ENCODE measurements at regions not wholly inside any gene's neighbourhood (a gene's known extent, or its start where the extent isn't known, plus 50 kb on each side); places are given as distances from the start of the nearest gene placed in this dataset.
"Not testable (repeated sequence)": the region's sequence is repeated elsewhere in the genome, so short reads cannot be mapped to it uniquely, and the experiment has no call there.

DNA sequence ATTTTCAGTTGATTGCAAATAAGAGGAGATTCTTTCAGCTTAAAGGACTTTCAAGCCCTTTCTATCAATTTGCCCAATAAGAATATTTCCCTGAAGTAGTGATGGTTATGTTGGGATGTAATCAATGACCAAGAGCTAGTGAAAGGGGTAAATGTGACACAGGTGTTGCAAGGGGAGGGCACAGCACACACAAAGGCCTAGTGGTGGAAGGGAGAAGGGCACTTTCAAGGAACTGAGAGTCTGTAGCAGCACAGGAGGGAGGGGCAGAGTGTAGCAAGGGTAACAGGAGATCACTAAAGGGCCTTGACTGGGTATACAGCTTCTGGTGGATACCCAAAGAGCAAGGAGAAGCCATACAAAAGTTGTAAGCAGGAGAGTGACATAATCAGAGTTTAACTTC is 217.8 kb upstream of the ARHGEF26 start:
- no peak for DNase-seq

DNA sequence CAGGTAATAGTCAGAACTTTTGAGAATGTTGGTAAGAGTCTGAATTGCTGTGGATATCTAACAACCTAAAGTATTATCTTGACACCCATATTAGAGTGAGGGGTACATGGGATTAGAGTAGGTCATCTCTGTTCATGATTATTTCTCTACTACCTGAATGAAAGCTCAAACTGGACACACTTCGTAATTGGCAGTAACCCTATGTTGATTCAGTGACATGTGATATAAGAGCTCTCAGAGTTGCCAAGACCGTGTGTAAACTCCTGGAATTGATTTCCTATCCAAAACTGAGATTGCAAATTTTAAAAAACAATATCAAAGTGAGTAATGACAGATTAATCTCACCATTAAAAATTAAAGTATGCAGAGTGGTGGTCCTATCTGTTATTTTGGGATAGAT is 214.8 kb upstream of the ARHGEF26 start:
- no peak for DNase-seq

DNA sequence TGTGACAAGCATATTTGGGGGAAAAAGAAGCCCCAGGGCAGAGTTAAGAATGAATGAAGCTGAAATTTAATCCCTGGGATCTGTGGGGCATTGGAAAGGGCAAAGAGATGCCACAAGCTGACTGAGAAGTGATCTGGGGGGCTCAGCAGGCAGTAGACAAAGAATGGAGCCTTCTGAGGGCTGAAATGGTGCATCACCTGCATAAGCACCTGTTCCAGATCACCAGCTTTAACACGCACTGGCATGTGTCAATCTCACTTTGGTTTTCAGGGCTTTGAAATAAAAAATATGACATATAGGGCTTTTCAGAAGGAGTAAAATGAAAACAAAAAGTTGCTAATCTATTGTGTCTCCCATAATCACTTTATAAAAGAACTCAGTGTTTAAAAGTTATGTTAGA is 210.8 kb upstream of the ARHGEF26 start:
- DNase-seq, result no peak

DNA sequence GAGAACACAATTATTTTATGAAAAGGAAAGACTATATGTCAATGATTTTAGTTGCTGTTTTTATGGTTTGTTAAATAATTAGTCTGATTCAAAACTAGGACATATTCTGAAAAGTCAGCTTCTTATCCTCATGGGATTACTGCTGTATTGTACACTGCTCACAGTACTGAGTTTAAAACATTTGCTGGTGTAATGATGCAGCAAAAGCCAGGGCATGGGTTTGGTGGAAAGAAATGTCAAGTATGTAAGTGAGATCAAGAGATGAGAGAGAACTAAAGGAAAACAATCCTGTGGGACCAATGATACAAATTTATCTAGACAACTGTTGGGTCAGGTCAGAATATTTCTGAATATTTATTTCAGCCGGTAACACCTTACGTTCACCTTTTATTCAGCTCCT is 210.1 kb upstream of the ARHGEF26 start:
- no peak for DNase-seq

DNA sequence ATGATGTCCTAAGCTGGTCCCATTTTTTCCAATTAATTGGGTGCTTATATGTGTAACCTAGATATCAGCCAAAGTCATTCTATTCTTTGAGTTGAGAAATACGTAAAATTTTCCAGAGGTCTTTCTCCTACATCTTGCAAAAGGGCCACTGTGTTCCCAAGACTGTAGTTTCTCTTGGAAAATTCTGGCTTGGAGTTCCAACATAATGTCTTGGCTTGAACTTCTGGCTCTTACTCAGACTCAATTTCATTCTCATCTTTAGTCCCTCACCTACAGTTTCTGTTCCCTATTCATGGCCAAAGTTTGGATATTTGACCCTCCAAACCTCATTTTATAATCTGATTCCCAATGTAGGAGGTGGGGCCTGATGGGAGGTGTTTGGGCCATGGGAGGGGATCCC is 201.4 kb upstream of the ARHGEF26 start:
- DNase-seq, result peak; percentile 51 to 89 (median 69)

DNA sequence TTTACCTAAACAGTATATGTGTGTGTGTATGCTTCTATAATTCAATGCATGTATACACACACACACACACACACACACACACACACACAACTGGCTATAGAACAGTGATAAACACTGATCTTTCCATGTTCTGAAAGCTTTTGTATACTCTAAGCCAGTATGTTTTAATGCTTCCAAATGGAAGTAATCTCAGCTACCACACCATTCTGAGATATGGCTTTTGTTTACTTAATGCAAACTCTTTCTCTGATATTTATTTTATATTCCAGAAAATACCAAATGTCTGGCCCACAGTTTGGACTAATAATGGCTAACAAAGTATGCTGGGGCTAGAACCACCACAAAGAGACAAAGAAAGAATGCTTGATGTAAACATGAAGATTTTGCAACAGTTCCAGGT is 199.4 kb upstream of the ARHGEF26 start:
- DNase-seq, result no peak

DNA sequence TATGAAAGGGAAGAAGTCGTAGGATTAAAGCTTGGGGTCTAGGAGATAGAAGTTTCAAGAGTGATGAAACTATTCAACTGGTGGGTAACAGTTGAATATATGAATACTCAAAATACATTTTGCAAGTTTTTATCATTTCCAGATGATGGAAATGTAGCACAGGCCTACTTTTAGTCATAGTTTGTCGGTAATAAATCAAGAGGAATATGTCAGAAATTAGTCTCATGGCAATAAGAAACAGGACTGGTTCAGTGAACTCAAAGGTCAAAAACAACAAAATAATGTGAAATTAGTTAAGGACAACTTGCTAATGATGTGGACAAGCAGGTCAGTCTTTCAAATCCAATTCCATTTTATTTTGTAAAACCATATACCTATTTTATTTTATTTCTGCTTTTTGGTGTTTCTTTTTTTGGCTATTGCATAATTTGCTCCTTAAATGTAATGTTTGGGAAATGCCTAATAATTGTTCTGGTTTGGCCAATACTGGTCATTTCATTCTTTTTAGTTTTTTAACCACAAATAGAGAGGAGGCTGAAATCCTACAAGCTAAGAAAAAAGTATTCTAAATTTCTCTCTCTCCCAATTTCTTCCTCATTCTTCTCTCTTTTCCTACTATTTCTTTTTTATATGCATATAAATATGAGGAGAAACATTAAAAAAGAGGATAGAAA is 195.2 kb upstream of the ARHGEF26 start:
- DNase-seq, result peak in 2 of 3 donors; percentile 51 to 62

DNA sequence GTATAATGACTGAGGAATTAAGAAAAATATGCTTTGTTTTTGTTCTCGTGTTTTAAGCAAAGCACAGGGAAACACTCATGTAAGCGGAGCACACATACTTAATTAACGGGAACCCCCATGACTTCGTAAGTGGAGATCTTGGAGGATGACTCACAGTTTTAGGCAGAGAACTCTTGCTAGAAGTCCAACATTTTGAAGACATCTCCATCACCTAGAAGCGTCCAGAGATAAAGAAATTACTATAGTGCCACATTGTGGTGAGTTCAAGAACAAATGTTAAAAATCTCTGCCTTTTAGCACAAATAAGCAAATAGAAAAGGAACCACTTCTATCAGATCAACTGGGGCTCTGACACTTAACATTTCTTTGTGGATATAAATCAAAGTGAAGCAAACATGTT is 194.1 kb upstream of the ARHGEF26 start:
- DNase-seq, result peak; percentile 70 to 79 (median 78)

DNA sequence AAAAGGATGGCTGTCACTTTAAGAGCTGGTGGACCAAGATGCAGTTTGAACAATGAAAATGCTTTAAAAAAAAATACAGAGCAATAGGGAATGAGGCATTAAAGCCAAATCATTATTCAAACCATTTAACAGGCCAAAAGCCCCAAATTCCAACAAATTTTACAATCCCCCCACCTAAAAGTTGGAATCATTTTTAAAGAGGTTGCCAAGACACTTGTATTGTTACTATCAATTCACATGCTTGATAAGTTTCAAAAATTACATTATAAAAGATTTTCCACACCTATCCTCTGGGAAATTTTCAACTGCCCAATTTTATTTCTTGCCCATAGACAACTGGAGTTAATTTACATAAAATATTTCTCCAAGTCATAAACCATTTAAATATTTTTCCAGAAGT is 192.3 kb upstream of the ARHGEF26 start:
- DNase-seq, result peak in 2 of 3 donors; percentile 27 to 80

DNA sequence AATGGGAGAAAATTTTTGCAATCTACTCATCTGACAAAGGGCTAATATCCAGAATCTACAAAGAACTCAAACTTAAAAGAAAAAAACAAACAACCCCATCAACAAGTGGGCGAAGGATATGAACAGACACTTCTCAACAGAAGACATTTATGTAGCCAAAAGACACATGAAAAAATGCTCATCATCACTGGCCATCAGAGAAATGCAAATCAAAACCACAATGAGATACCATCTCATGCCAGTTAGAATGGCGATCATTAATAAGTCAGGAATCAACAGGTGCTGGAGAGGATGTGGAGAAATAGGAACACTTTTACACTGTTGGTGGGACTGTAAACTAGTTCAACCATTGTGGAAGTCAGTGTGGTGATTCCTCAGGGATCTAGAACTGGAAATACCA is 187.7 kb upstream of the ARHGEF26 start:
- DNase-seq, result not testable (repeated sequence)

DNA sequence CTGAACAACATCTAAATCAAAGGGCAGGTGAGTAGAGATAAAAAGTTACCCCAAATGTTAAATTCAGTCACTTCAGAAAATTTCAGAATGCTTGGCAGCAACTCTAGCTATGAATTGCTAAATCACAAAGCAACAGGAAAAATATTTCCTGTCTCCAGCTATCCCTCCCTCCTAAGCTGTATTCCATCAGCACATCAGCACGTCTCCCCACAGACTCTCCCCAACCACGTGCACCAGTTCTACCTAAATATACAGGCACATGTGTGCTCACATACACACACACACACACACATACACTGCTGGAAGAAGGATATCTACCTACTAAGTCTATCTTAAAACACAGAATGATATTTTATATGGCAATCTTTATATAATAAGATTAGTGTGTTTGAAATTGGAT is 177.1 kb upstream of the ARHGEF26 start:
- peak in 1 of 3 donors; percentile 82 for DNase-seq

DNA sequence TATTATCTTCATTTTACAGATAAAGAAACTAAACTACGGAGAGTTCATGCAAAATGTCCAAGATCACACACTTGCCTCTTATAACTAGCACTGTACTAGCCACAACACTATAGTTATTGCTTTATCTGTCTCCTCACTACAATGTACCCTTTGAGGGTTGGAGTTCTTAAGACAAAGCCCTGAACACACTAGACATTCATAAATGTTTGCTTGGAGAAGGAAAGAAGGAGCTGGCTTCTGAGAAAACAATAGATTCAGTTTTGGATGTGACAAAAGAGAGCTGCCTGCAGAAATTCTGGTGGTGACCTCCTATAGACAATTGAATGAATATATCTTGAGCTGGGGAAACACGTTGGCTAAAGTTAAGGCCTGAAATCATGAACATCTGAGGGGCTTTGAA is 169.9 kb upstream of the ARHGEF26 start:
- no peak for DNase-seq

DNA sequence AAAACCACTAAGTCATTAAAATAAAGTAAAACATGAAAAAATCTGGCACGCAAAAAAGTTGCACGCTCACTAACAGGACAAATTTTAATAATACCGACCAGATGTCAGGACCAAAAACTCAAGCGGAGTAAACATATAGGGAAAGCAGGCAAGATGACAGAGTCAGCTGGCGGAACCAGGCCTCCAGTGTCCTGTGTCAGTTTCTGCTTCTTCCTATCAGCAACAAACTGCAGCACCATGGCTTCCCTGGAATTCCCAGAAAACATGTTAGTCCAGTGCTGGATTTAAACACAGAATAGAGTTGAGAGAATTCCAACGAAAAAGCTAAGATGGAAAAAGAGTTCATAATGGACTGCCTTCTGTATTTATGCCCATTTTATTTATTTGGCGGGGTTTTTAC is 169.1 kb upstream of the ARHGEF26 start:
- DNase-seq, result peak in 1 of 3 donors; percentile 58

DNA sequence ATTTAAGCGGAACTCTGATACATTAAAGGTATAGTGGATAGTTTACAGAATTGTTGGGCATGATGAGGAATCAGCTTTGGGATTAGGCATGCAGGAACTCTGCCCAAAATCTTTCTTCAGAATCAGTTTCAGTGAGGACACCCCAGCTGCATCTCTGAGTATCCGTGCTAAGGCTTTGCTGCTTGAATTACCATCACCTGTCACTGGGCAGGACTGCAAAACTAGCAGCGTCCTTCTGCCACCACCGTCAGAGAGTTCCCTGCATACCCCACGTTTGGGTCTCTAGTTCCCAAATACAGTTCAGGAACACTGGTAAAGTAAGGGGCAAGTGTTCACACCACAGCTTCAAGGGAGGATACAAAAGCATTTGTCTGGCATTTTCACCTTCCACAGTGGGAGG is 164.6 kb upstream of the ARHGEF26 start:
- no peak for DNase-seq

DNA sequence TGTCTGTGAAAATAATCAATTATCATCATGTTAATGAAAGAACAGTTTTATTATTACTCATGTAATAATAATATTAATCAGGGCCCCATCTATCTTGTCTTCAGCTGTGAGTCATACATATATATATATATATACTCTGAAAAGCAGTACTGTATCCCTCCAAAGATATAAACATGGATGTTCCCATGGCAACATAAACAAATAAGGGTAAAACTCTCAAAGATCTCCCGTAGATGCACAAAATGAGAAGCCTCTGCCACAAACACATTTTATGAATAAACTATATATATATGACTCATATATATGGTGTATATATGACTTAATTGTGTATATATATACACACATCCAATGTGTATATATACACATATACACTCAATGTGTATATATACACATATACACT is 163.8 kb upstream of the ARHGEF26 start:
- peak in 1 of 3 donors; percentile 67 for DNase-seq

DNA sequence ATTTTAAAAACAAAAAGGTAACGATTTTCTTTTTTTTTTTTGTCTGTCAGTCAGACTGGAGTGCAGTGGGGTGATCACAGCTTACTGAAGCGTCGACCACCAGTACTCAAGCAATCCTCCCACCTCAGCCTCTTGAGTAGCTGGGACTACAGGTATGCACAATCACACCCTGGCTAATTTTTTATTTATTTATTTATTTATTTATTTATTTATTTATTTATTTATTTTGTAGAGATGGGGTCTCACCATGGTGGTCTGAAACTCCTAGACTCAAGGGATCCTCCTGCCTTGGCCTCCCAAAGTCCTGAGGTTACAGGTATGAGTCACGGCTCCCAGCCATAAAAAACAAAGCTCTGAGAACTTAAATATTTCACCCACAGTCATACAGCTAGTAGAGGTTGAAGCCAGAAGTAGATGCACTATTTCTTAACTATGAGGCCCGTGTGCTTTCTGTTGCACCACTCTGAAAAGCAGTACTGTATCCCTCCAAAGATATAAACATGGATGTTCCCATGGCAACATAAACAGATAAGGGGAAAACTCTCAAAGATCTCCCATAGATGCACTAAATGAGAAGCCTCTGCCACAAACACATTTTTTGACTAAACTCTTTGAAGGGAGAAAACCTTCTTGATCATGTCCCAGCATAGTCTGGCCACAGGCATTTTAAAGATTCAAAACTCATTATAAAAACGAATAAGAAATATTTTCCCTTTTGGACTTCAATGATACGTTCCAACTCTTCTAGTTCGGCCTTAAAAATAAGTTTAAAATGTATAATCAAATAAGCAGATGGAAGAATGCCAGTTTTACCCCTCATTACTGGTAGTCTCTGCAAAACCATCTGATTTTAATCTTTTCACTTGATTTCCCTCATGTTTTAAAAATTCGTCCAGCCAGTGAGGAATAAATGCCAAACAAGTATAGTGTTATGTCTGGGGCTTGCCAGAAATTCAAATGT is 162.3 kb upstream of the ARHGEF26 start:
- peak; percentile 66 to 88 (median 71) for DNase-seq

DNA sequence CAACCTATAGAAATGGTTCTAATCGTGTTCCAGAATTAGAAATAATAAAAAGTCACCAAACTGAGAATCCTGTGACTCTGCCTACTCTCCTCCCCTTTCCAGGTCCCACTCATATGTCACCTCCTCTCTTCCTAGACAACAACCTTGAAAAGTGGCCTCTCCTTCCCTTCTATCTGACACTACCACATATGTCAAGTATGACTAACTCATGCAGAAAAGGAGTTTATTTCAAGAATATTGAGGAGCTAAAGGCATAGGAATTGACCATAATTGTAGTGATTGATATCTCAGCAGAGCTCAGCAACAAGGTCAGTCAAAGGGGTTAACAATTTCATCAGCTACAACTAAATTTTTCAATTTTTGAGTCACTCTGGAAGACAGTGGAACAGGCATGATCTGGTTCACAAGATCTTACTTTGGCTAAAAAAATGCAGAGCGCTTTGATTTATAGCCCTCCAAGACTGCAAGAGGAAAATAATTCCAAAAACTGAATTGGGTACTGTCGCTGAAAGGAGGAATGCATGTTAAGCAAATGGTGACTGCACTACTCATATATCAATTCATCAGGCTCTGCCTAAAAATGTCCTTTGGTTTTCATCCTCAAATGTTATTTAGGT is 160.6 kb upstream of the ARHGEF26 start:
- DNase-seq, result peak in 2 of 3 donors; percentile 69 to 75

DNA sequence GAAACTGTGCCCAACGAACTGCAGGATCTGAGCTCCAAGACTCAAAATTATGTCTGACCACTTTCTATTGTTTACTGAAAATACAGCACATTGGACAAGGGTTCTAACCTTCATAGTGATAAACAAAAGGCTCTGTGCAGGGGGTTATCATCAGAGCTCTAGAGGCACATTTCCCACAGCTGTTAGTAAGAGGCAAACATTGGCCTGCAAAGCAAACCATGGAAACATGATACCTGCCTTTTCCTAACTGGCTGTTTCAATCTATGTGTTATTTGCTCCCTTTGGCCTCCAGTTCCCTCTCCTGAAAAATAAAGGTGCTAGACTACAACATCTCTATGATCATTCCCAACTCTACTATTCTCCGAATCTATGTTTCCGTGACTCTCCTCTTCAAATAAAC is 159.7 kb upstream of the ARHGEF26 start:
- peak in 1 of 3 donors; percentile 55 for DNase-seq

DNA sequence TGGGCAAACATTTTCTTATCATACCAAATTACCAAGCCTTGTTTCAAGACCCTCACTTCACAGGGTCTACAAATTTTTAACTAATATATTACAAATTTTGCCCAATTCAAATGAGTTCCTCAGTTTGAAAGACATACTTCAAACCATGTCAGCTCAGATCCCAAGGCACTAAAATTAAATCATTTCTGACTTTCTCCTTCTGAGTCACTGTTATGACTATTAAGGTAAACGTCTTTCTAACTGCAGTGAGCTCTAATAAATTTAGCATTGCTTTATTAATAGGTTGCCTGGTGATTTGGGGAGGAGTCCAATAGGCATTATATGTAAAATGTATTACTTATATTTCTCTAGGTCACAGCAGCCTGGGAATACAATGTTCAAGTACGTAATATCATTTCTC is 158.2 kb upstream of the ARHGEF26 start:
- no peak for DNase-seq

DNA sequence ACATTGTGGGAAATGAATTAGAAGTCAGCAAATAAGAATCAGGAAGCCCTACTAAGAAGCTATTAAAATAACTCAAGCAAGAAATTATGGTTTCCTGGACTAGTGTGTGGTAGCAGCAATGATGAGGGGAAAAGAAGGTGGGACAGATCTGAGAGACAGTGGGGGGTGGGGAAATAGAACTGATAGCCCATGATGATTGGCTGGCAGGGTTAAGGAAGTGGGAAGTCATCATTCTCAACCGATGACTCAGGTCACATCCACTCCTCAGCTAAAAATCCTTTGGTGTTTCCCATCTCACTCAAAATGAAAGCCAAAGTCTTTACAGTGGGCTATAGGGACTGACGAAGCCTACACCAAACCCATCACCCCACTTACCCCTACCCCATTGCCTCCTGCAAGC is 153.9 kb upstream of the ARHGEF26 start:
- no peak for DNase-seq

DNA sequence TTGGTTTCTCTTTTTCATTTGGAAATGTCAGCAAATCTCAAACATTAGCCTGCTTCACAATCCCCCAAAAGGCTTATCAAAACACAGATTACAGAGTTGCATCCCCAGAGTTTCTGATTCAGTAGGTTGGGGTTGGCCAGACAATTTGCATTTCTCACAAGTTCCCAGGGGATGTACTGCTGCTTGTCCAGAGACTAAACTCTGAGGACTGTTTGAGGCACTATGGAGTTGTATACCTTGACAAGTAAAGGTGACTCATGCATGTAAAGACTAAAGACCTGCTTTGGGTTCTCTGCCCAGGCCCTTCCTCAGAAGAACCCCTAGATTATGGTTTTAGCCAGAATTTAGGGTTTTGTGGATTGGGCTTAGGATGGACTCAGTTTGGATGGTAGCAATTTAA is 151.1 kb upstream of the ARHGEF26 start:
- DNase-seq, result no peak

DNA sequence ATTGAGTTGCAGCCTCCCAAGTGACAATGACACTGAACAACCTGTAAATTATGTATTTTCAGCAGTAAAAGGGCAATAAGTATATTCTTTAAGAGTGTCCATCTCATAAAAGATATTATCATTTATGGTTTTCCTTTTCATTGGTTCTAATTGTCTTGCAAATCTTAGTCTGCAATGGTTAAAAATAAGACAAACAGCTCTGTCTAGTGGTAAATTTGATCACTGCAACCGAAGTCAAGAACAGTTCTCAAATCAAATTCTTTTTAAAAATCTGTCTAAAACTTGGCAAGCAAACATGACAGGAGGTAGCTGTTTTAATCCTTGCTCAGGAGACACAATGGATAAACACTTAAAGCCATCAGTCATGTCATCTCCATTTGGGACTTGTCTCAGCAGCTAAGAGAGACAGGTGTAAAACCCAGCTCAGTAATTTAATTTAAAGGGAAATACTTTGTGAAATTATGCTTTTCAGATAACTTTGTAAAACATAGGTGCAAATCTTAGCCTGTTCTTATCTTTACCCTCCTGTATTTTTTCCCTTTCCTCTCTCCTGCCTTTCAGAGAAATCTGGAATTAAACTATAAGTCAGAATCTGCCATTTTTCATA is 150.3 kb upstream of the ARHGEF26 start:
- peak in 1 of 3 donors; percentile 69 for DNase-seq
